SK-N-SH treated with all-trans-retinoic acid at 6 μM for 48 hours (cell line): ENCODE measurements at regions not wholly inside any gene's neighbourhood (a gene's known extent, or its start where the extent isn't known, plus 50 kb on each side); places are given as distances from the start of the nearest gene placed in this dataset.

Experiments
- ATAC-seq: fragments of 200-7000 bp; cut with Tn5 transposase; 3 replicates; pipeline ENCODE4 v1.9.1; 2020; ENCODE audit warnings: mild to moderate bottlenecking, moderate library complexity
- ARNTL ChIP-seq: fragments of 450-650 bp; formaldehyde crosslinking; IDR thresholded peaks from 2 replicates; pipeline ENCODE4 v1.5.0; 2020; ENCODE audit warnings: low read depth, mild to moderate bottlenecking, moderate library complexity, borderline replicate concordance
- BACH2 ChIP-seq: fragments of 250-450 bp; sonication (Bioruptor Pico); IDR thresholded peaks from 2 replicates; pipeline ENCODE4 v1.9.0; 2021; ENCODE audit warnings: mild to moderate bottlenecking, borderline replicate concordance
- CSDC2 ChIP-seq: fragments of 250-450 bp; sonication (Bioruptor Pico); IDR thresholded peaks from 2 replicates; pipeline ENCODE4 v1.5.0; 2020; ENCODE audit warnings: mild to moderate bottlenecking, moderate library complexity
- ESRRG ChIP-seq: fragments of 250-450 bp; sonication (Bioruptor Pico); IDR thresholded peaks from 2 replicates; pipeline ENCODE4 v1.6.1; 2021; ENCODE audit warnings: mild to moderate bottlenecking
- GLIS3 ChIP-seq: fragments of 250-450 bp; sonication (Bioruptor Pico); IDR thresholded peaks from 2 replicates; pipeline ENCODE4 v1.5.0; 2020; ENCODE audit warnings: mild to moderate bottlenecking, moderate library complexity
- ISL1 ChIP-seq: fragments of 250-450 bp; sonication (Bioruptor Pico); IDR thresholded peaks from 2 replicates; pipeline ENCODE4 v2.1.2; 2022; ENCODE audit warnings: mild to moderate bottlenecking, moderate library complexity
- OSR1 ChIP-seq: fragments of 250-450 bp; sonication (Bioruptor Pico); IDR thresholded peaks from 2 replicates; pipeline ENCODE4 v1.8.0; 2022; ENCODE audit warnings: moderate library complexity, mild to moderate bottlenecking, inconsistent platforms
- RARB ChIP-seq: fragments of 250-450 bp; sonication (Bioruptor Pico); IDR thresholded peaks from 2 replicates; pipeline ENCODE4 v1.8.0; 2021; ENCODE audit warnings: mild to moderate bottlenecking, moderate library complexity
- SNAI2 ChIP-seq: fragments of 250-450 bp; sonication (Bioruptor Pico); IDR thresholded peaks from 2 replicates; pipeline ENCODE4 v1.5.0; 2020; ENCODE audit warnings: mild to moderate bottlenecking, moderate library complexity
- TCF4 ChIP-seq: fragments of 250-450 bp; sonication (Bioruptor Pico); IDR thresholded peaks from 2 replicates; pipeline ENCODE4 v1.8.0; 2021; ENCODE audit warnings: mild to moderate bottlenecking, moderate library complexity, borderline replicate concordance
- TOX ChIP-seq: fragments of 250-450 bp; sonication (Bioruptor Pico); IDR thresholded peaks from 2 replicates; pipeline ENCODE4 v1.8.0; 2021; ENCODE audit warnings: mild to moderate bottlenecking, moderate library complexity, borderline replicate concordance
- ZC3H10 ChIP-seq: fragments of 250-450 bp; sonication (Bioruptor Pico); IDR thresholded peaks from 2 replicates; pipeline ENCODE4 v1.5.1; 2021; ENCODE audit warnings: mild to moderate bottlenecking, moderate library complexity
- ZFP3 ChIP-seq: fragments of 250-450 bp; sonication (Bioruptor Pico); IDR thresholded peaks from 2 replicates; pipeline ENCODE4 v1.5.0; 2020; ENCODE audit warnings: mild to moderate bottlenecking, moderate library complexity
- ZNF565 ChIP-seq: fragments of 450-650 bp; formaldehyde crosslinking; conservative IDR thresholded peaks from 2 replicates; pipeline ENCODE4 v1.5.0; 2020; ENCODE audit warnings: low read depth, mild to moderate bottlenecking, moderate library complexity
- ZNF8 ChIP-seq: fragments of 450-650 bp; formaldehyde crosslinking; IDR thresholded peaks from 2 replicates; pipeline ENCODE4 v1.5.0; 2020; ENCODE audit warnings: mild to moderate bottlenecking, moderate library complexity
- TF ChIP-seq, protein P1 (sequence below): fragments of 250-450 bp; sonication (Bioruptor Pico); IDR thresholded peaks from 2 replicates; pipeline ENCODE4 v1.5.0; 2020; ENCODE audit warnings: mild to moderate bottlenecking, moderate library complexity
- TF ChIP-seq, protein P2 (sequence below): fragments of 250-450 bp; sonication (Bioruptor Pico); IDR thresholded peaks from 2 replicates; pipeline ENCODE4 v1.5.1; 2021; ENCODE audit warnings: mild to moderate bottlenecking, moderate library complexity
- TF ChIP-seq, protein P3 (sequence below): fragments of 250-450 bp; sonication (Bioruptor Pico); IDR thresholded peaks from 2 replicates; pipeline ENCODE4 v1.8.0; 2020; ENCODE audit warnings: mild to moderate bottlenecking, moderate library complexity, borderline replicate concordance

DNA sequence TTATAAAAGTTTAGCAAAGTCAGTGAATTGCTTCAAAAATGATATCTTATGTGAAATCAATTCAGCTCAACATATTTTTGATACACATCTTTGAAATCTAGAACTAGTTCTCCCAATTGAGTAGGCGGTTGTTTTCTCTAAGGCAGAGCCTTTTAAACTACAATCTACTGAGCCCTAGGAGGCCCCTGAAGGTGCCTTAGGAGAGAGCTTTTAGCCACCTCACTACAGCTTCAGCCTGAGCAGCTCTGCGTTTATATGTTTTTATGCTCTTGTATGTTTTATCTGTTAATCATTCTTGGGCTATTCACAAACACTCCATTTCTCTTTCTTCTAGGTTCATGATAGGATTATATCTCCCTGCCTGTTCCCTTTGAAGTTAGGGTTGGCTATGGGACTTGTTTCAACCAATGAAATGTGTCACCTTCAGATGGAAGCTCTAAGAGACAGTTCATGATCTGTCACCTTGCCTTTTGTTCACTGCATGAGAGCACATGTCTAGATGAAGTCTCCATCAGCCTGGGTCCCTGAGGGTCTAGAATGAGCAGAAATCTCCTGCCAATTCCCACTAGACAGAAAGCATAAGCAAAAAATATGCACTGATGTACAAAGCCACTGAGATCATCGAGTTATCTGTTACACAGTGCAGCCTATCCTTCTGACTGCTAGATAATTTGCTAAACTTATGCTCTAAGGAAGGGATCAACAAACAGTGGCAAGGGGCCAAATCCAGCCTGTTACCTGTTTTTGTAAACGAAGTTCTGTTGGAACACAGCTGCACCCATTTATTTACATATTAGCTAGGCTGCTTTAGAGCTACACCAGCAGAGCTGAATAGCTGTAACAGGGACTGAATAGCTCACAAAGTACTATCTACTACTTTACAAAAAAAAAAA, 128.5 kb upstream of the CDK1 start (continued):
- TF ChIP-seq, protein P1, sequence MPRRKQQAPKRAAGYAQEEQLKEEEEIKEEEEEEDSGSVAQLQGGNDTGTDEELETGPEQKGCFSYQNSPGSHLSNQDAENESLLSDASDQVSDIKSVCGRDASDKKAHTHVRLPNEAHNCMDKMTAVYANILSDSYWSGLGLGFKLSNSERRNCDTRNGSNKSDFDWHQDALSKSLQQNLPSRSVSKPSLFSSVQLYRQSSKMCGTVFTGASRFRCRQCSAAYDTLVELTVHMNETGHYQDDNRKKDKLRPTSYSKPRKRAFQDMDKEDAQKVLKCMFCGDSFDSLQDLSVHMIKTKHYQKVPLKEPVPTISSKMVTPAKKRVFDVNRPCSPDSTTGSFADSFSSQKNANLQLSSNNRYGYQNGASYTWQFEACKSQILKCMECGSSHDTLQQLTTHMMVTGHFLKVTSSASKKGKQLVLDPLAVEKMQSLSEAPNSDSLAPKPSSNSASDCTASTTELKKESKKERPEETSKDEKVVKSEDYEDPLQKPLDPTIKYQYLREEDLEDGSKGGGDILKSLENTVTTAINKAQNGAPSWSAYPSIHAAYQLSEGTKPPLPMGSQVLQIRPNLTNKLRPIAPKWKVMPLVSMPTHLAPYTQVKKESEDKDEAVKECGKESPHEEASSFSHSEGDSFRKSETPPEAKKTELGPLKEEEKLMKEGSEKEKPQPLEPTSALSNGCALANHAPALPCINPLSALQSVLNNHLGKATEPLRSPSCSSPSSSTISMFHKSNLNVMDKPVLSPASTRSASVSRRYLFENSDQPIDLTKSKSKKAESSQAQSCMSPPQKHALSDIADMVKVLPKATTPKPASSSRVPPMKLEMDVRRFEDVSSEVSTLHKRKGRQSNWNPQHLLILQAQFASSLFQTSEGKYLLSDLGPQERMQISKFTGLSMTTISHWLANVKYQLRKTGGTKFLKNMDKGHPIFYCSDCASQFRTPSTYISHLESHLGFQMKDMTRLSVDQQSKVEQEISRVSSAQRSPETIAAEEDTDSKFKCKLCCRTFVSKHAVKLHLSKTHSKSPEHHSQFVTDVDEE (CRISPR knock-in tag): no peak
- TF ChIP-seq ZC3H10 (CRISPR knock-in tag): no peak
- TF ChIP-seq, all 23 proteins: peak for 0

DNA sequence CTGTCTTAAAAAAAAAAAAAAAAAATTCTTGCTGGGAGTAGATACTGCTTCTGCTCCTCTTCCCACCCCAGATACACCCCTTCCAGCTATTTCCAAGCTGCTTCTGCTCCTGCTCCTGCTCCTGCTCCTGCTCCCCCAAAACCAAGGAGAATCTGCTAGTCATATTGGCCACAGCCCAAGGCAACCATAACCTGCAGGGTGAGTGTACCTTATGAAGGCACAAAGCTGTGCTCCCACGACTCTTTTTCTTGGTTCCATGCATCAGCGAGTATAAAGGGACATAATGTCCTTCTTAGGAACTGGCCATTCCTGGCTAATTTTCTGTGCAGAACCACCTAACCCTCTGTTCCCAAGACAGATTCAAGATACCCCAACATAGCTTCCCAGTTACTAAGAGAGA, 129.5 kb upstream of the CDK1 start:
- TF ChIP-seq RARB (CRISPR knock-in tag) (no peak), TOX (no peak), TCF4 (CRISPR knock-in tag) (no peak), ZNF565 (CRISPR knock-in tag) (no peak), OSR1 (CRISPR knock-in tag) (no peak), BACH2 (CRISPR knock-in tag) (no peak), ZNF8 (no peak), ISL1 (CRISPR knock-in tag) (no peak), ESRRG (no peak), ZFP3 (CRISPR knock-in tag) (no peak), ZC3H10 (CRISPR knock-in tag) (no peak), SNAI2 (CRISPR knock-in tag) (no peak), CSDC2 (CRISPR knock-in tag) (no peak)
- TF ChIP-seq, protein P2, sequence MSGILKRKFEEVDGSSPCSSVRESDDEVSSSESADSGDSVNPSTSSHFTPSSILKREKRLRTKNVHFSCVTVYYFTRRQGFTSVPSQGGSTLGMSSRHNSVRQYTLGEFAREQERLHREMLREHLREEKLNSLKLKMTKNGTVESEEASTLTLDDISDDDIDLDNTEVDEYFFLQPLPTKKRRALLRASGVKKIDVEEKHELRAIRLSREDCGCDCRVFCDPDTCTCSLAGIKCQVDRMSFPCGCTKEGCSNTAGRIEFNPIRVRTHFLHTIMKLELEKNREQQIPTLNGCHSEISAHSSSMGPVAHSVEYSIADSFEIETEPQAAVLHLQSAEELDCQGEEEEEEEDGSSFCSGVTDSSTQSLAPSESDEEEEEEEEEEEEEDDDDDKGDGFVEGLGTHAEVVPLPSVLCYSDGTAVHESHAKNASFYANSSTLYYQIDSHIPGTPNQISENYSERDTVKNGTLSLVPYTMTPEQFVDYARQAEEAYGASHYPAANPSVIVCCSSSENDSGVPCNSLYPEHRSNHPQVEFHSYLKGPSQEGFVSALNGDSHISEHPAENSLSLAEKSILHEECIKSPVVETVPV (CRISPR knock-in tag): no peak
- TF ChIP-seq, protein P3, sequence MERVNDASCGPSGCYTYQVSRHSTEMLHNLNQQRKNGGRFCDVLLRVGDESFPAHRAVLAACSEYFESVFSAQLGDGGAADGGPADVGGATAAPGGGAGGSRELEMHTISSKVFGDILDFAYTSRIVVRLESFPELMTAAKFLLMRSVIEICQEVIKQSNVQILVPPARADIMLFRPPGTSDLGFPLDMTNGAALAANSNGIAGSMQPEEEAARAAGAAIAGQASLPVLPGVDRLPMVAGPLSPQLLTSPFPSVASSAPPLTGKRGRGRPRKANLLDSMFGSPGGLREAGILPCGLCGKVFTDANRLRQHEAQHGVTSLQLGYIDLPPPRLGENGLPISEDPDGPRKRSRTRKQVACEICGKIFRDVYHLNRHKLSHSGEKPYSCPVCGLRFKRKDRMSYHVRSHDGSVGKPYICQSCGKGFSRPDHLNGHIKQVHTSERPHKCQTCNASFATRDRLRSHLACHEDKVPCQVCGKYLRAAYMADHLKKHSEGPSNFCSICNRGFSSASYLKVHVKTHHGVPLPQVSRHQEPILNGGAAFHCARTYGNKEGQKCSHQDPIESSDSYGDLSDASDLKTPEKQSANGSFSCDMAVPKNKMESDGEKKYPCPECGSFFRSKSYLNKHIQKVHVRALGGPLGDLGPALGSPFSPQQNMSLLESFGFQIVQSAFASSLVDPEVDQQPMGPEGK (CRISPR knock-in tag): no peak
- TF ChIP-seq, all 23 proteins: peak for 0
- no peak for ATAC-seq

DNA sequence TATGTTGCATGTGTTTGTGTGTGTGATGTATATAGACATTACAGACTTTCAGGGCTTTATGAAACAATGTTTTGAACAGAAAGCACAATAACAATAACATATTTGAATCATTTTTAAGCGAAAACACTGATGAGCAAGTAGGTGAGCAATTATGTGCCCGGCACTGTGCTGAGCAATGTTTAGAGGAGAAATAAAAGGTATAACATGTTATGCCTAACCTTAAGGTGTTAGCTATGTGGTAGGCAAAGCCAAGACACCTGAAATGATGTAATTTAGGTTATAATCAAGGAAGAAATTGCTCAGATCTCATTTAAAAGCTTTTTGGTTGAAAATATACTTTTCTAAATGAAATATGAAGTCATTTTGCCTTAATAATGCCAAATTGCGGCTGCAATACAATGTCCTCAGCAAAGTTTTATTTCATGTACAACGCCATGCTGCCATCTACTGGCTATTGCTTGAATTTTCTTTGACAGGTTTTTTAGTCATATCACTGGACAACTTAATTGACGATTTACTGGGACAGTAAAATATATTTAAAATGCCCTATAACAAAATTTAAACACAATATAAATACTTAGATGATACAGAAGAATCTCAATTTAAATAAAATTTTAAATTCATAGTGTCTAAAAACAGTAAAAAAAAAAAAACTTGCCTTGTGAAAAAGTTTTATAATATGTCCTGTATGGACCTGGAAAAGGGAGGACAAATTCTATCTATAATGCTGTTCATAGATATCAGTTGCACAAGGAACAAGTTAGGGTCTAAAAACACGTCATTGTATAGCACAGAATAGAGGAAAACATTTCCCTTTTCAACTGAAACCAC, 131.1 kb upstream of the CDK1 start:
- peak; percentile 50; the same call in 2 of the 3 replicates for ATAC-seq

More for the DNA sequence above, 131.1 kb upstream of the CDK1 start:
- TF ChIP-seq ESRRG (no peak), ZNF565 (CRISPR knock-in tag) (no peak), BACH2 (CRISPR knock-in tag) (no peak), CSDC2 (CRISPR knock-in tag) (no peak), GLIS3 (no peak), ZC3H10 (CRISPR knock-in tag) (no peak), ARNTL (CRISPR knock-in tag) (no peak)
- TF ChIP-seq, protein P2 (CRISPR knock-in tag): no peak
- TF ChIP-seq, protein P1 (CRISPR knock-in tag): no peak
- TF ChIP-seq, all 23 proteins: peak for 0
